ENCODE measurements at regions not wholly inside any gene's neighbourhood (a gene's known extent, or its start where the extent isn't known, plus 50 kb on each side); places are given as distances from the start of the nearest gene placed in this dataset.

GRCh38 chr11:106409671-106410070 is 332.2 kb downstream of the AASDHPPT start:
- DNase-seq (ENCODE audit: low spot score), result no peak

- DNase-seq (ENCODE audit: low spot score), result no peak
Observed at GRCh38 chr11:106410902-106411301, 333.4 kb downstream of the AASDHPPT start.

GRCh38 chr11:106413222-106413621 is 335.8 kb downstream of the AASDHPPT start:
- no peak for DNase-seq (ENCODE audit: low spot score)

- no peak for DNase-seq (ENCODE audit: low spot score)
Observed at GRCh38 chr11:106415510-106415909, 338.0 kb downstream of the AASDHPPT start.

GRCh38 chr11:106418791-106419190 is 341.3 kb downstream of the AASDHPPT start:
- no peak for DNase-seq (ENCODE audit: low spot score)

GRCh38 chr11:106420048-106420665 is 342.7 kb downstream of the AASDHPPT start:
- DNase-seq (ENCODE audit: low spot score), result no peak

- no peak for DNase-seq (ENCODE audit: low spot score)
Observed at GRCh38 chr11:106420686-106421085, 343.2 kb downstream of the AASDHPPT start.

GRCh38 chr11:106421676-106422292 is 344.3 kb downstream of the AASDHPPT start:
- no peak for DNase-seq (ENCODE audit: low spot score)

GRCh38 chr11:106422583-106422982 is 345.1 kb downstream of the AASDHPPT start:
- no peak for DNase-seq (ENCODE audit: low spot score)

- no peak for DNase-seq (ENCODE audit: low spot score)
Observed at GRCh38 chr11:106424111-106424510, 346.6 kb downstream of the AASDHPPT start.

GRCh38 chr11:106425819-106426218 is 348.4 kb downstream of the AASDHPPT start:
- no peak for DNase-seq (ENCODE audit: low spot score)

- DNase-seq (ENCODE audit: low spot score), result no peak
Observed at GRCh38 chr11:106426696-106427095, 349.2 kb downstream of the AASDHPPT start.

- no peak for DNase-seq (ENCODE audit: low spot score)
Observed at GRCh38 chr11:106427736-106428135, 350.3 kb downstream of the AASDHPPT start.

GRCh38 chr11:106442032-106442431 is 364.6 kb downstream of the AASDHPPT start:
- DNase-seq (ENCODE audit: low spot score), result no peak

- no peak for DNase-seq (ENCODE audit: low spot score)
Observed at GRCh38 chr11:106446302-106446701, 368.8 kb downstream of the AASDHPPT start.

GRCh38 chr11:106446955-106447354 is 369.5 kb downstream of the AASDHPPT start:
- DNase-seq (ENCODE audit: low spot score), result no peak

- DNase-seq (ENCODE audit: low spot score), result no peak
Observed at GRCh38 chr11:106447631-106448191, 370.2 kb downstream of the AASDHPPT start.

GRCh38 chr11:106449763-106450162 is 372.3 kb downstream of the AASDHPPT start:
- no peak for DNase-seq (ENCODE audit: low spot score)

- no peak for DNase-seq (ENCODE audit: low spot score)
Observed at GRCh38 chr11:106451228-106451922, 373.9 kb downstream of the AASDHPPT start.

GRCh38 chr11:106456647-106457046 is 379.2 kb downstream of the AASDHPPT start:
- DNase-seq (ENCODE audit: low spot score), result no peak

- DNase-seq (ENCODE audit: low spot score), result no peak
Observed at GRCh38 chr11:106457727-106458126, 380.3 kb downstream of the AASDHPPT start.

GRCh38 chr11:106459135-106459534 is 381.7 kb downstream of the AASDHPPT start:
- DNase-seq (ENCODE audit: low spot score), result no peak

- DNase-seq (ENCODE audit: low spot score), result no peak
Observed at GRCh38 chr11:106461148-106461691, 383.8 kb downstream of the AASDHPPT start.

Data from SW480 (cell line).